GM12865 (cell line): ENCODE measurements at regions not wholly inside any gene's neighbourhood (a gene's known extent, or its start where the extent isn't known, plus 50 kb on each side); places are given as distances from the start of the nearest gene placed in this dataset.
A peak's percentile ranks its signal among the peaks of the same experiment; 100 is the strongest.

ENCODE experiments used
- DNase-seq: peaks from one replicate; pipeline ENCODE4 v3.0.0; 2010; ENCODE audit warnings: low read depth
- H3K4me3 ChIP-seq: 2 replicates; pipeline ENCODE4 v1.5.1; 2011; ENCODE audit warnings: mild to moderate bottlenecking, low read depth, low read length, control low read depth
- CTCF ChIP-seq: IDR thresholded peaks from 2 replicates; pipeline ENCODE4 v1.5.1; 2011; ENCODE audit warnings: low read length, control low read depth, low read depth, inconsistent platforms; ENCODE audit not compliant: insufficient read depth; ENCODE audit errors: missing control alignments

GRCh38 chr2:204104811-204105210 is 168.2 kb downstream of the ICOS start:
- no peak for DNase-seq
- no peak for TF ChIP-seq CTCF
- no peak overlapping the region for H3K4me3 ChIP-seq

- H3K4me3 ChIP-seq: no peak overlapping the region
- peak; percentile 43 for DNase-seq
- peak; percentile 40 for TF ChIP-seq CTCF
These were observed 171.8 kb downstream of the ICOS start for GRCh38 chr2:204108330-204108751.

GRCh38 chr2:204108781-204109295 is 172.3 kb downstream of the ICOS start:
- TF ChIP-seq CTCF: no peak
- no peak overlapping the region for H3K4me3 ChIP-seq
- DNase-seq: peak; percentile 18

GRCh38 chr2:204109681-204110080 is 173.1 kb downstream of the ICOS start:
- TF ChIP-seq CTCF: no peak
- DNase-seq: no peak
- no peak overlapping the region for H3K4me3 ChIP-seq

GRCh38 chr2:204110338-204110741 is 173.8 kb downstream of the ICOS start:
- DNase-seq: peak; percentile 80
- H3K4me3 ChIP-seq: no peak overlapping the region

GRCh38 chr2:204110751-204111516 is 174.4 kb downstream of the ICOS start:
- no peak overlapping the region for H3K4me3 ChIP-seq

More at GRCh38 chr2:204110338-204110741, 173.8 kb downstream of the ICOS start:
- no peak for TF ChIP-seq CTCF

More at GRCh38 chr2:204110751-204111516, 174.4 kb downstream of the ICOS start:
- TF ChIP-seq CTCF: no peak
- no peak for DNase-seq
